LNCAP (cell line): ENCODE measurements at regions not wholly inside any gene's neighbourhood (a gene's known extent, or its start where the extent isn't known, plus 50 kb on each side); places are given as distances from the start of the nearest gene placed in this dataset.

ENCODE experiments used
- TF ChIP-seq, protein P1 (sequence below): fragments of 450-650 bp; IDR thresholded peaks from 2 replicates; pipeline ENCODE4 v1.5.1; 2017; ENCODE audit warnings: mild to moderate bottlenecking

DNA sequence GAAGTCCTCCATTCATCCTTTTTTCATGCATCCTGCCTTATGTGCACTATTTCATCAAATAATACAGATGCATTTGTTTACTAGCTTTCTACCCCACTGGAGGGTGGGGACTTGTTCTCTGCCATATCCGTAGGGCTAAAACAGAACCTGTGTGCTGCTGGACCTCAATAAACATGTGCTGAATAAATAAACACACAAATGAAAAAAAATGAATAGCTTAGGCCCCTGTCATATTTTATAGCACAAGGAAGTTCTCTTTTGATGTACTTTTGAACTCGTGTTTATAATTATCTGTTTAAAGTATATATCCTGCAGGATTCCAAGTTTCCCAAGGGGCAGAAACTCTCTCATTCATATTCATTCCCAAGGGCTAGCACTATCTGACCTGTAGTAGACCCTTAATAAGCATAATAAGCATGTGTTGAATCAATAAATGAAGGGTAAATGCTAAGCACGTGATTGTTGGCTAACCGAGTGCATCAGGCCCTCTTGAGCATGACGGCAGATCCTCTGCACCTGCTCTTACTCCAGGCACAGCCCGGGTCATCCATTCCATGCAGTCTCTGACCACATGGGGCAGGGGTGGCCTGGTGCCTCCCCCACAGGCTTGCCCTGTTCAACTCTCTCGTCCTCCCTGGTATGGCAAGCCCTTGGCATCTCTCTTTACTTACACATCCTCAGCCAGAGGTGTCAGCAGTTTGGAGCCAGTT is 474.1 kb upstream of the ZMIZ1 start:
- TF ChIP-seq, protein P1, sequence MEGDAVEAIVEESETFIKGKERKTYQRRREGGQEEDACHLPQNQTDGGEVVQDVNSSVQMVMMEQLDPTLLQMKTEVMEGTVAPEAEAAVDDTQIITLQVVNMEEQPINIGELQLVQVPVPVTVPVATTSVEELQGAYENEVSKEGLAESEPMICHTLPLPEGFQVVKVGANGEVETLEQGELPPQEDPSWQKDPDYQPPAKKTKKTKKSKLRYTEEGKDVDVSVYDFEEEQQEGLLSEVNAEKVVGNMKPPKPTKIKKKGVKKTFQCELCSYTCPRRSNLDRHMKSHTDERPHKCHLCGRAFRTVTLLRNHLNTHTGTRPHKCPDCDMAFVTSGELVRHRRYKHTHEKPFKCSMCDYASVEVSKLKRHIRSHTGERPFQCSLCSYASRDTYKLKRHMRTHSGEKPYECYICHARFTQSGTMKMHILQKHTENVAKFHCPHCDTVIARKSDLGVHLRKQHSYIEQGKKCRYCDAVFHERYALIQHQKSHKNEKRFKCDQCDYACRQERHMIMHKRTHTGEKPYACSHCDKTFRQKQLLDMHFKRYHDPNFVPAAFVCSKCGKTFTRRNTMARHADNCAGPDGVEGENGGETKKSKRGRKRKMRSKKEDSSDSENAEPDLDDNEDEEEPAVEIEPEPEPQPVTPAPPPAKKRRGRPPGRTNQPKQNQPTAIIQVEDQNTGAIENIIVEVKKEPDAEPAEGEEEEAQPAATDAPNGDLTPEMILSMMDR, result no peak

DNA sequence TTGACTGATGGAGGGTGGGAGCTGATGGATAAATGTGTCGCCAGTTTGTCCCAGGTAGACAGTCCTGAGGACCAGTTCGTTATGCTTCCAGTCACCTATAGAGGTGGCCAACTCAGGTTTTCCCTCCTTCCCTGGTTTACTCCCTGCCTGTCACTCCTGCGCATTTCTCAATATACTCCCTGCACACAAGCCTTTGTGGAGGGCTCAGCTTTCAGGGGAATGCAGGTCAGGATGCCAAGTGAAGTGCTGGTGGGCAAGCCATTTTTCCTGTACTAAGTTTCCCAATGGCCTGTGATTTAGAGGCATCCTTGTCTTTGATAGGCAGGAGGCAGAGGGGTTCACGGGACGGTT is 473.5 kb upstream of the ZMIZ1 start:
- TF ChIP-seq, protein P1, result no peak

DNA sequence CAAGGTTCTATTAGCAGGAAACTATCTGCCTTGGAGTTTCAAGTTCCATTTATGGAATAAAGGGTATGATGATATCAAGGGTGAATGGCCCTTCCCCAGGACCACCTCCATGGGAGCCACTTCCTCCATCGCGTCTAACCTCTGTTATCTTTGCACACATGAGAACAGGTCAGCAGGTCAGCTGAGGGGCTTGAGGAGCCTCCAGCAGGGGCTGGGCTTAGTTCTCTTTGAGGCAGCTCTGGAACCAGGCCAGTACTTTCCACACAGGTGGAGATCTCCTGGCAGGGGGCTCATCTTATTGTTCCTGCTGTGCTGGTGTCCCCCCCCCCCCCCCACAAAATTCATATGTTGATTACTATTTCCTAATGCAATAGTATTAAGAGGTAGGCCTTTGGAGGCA is 472.2 kb upstream of the ZMIZ1 start:
- TF ChIP-seq, protein P1, result no peak

DNA sequence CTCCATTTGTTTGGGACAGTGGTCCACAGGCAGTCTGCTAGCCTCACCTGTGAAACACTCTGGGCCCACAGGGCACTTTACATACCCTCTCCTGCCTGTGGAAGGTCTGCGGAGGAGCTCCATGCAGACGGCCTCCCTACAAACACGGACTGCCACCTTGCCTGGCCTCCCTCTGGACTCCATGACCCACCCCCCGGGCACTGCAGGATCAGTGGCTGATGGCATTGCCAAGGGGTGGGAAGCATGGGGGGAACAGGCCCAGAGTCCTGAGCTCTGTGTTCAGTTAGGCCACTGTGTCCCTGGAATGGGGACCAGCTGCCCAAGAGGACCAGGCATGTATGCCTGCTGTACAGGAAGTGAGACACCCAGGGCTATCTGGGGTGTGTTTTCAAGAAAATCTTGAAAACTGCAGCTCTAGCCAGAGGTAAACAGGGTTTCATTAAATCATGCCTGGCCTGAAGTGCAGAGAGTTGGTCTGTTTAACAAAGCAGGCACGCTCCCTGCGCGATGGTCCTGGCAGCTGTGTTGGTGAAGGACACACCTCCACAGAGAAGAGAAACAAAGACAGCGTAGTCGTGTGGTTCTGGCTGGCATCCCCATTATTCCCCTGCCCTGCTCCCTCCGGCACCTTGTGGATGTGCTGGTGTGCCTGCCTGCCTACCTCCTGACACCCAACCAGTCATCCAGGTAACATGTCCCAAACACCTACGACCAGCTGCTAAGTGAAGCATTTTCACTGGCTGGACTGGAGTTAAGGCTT is 470.8 kb upstream of the ZMIZ1 start:
- TF ChIP-seq, protein P1, result no peak

DNA sequence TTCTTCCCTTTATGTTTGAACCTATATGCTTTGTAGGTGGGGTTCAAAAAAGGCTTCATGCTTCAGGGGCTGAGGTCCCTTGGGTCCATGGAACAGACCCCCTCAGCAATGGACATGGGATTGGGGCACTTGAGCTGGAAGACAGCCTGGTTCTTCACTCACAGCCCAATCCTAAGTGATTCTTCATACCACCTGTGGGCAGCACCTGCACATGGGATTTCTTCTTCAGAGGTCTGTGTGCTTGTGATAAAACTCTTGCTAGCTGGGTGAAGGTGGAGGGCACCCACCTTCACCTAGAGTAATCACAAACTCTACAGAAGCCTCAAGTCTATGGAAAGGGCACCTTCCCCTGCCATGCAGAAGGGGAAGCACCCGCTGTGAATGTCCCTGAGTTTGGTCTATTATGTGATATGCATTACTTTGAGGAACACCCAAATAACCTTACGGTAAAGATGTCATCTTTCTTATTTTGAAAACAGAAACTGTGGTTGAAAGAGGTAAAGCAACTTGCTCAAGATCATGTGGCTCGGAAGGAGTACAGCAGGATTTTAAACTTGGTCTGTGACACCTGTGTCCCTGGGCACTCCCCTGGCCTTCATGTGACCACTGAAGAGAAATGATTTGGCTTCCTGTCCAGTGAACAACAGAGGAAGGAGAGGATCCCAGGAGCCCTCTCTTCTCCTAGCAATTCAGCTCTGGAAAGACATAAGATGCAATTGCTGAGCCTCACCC is 469.5 kb upstream of the ZMIZ1 start:
- TF ChIP-seq, protein P1, result no peak

DNA sequence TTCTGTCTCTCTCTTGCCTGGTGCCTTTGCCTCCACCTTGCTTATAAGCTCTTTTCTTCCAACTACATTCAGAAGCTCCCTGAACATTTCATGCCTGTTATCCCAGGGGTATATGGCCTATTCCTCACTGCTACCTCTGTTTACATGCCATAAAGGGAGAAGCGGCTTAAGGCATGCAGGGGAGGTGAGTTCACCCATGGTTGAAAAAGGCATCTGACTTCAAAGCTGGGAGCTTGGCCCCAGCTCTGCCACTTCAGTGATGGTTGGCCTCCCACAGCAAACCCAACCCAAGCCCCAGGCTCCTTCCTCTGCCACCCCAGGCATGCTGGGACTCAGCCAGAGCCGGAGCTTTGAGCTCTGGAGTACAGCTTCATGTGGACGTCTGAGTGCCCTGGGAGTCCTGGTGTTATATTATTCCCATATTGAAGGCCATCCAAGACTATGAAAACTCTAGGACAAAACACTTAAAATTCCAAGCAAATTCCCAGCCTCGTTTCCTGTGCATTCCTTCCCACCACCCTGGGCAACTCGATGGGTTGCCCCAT is 468.6 kb upstream of the ZMIZ1 start:
- TF ChIP-seq, protein P1, result no peak

DNA sequence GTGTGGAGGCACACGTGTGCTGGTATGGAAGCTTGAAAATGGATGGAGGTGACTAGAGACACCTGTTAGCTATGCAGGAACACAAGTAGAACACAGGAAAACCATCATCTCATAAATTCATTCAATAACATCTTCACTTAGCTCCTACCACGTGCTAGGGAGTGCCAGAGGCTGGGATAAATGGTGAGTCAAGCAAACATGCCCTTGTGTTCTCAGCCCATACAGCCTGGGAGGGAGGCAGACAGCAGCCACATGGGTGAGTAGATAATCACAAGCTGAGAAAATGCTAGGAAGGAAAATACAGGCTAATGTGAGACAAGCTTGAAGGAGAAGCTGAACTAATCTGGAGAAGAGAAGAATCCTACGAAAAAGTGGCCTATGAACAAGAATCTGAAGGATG is 468.0 kb upstream of the ZMIZ1 start:
- TF ChIP-seq, protein P1, result no peak
